Loucy (cell line): ENCODE measurements at regions not wholly inside any gene's neighbourhood (a gene's known extent, or its start where the extent isn't known, plus 50 kb on each side); places are given as distances from the start of the nearest gene placed in this dataset.

Source experiments
- H2AFZ ChIP-seq: fragments of 200-600 bp; sonication (generic); 2 replicates; pipeline ENCODE4 v1.6.0; 2016; ENCODE audit warnings: antibody characterized with exemption, mild to moderate bottlenecking, low read length, moderate library complexity
- H3F3A ChIP-seq: fragments of 200-600 bp; 2 replicates; pipeline ENCODE4 v1.6.0; 2016; ENCODE audit warnings: antibody characterized with exemption, low read depth, mild to moderate bottlenecking
- H3K27me3 ChIP-seq: fragments of 200-600 bp; sonication (generic); 2 replicates; pipeline ENCODE4 v1.6.1; 2014; ENCODE audit warnings: low read length, mild to moderate bottlenecking; ENCODE audit not compliant: insufficient read depth, poor library complexity, severe bottlenecking
- H3K36me3 ChIP-seq: fragments of 200-600 bp; sonication (generic); 2 replicates; pipeline ENCODE4 v1.6.1; 2016; ENCODE audit warnings: low read length; ENCODE audit not compliant: insufficient read depth
- H3K4me1 ChIP-seq: fragments of 200-600 bp; sonication (generic); 2 replicates; pipeline ENCODE4 v1.5.1; 2014; ENCODE audit warnings: low read length, mild to moderate bottlenecking; ENCODE audit not compliant: insufficient read depth, poor library complexity, severe bottlenecking
- H3K4me2 ChIP-seq: fragments of 200-600 bp; sonication (generic); 2 replicates; pipeline ENCODE4 v1.6.0; 2014; ENCODE audit warnings: antibody characterized with exemption, low read length, low read depth, mild to moderate bottlenecking; ENCODE audit not compliant: poor library complexity, severe bottlenecking
- H3K4me3 ChIP-seq: fragments of 200-600 bp; sonication (generic); 2 replicates; pipeline ENCODE4 v1.5.1; 2014; ENCODE audit warnings: low read length, mild to moderate bottlenecking, mixed read lengths; ENCODE audit not compliant: poor library complexity, severe bottlenecking
- H3K79me2 ChIP-seq: fragments of 200-600 bp; sonication (generic); 2 replicates; pipeline ENCODE4 v1.6.1; 2014; ENCODE audit warnings: low read length; ENCODE audit not compliant: insufficient read depth
- H3K9ac ChIP-seq: fragments of 200-600 bp; sonication (generic); 2 replicates; pipeline ENCODE4 v1.6.0; 2014; ENCODE audit warnings: mild to moderate bottlenecking, low read depth, low read length, moderate library complexity; ENCODE audit not compliant: poor library complexity, severe bottlenecking
- H3K9me2 ChIP-seq: fragments of 200-600 bp; sonication (generic); replicated peaks from 2 replicates; pipeline ENCODE4 v1.6.1; 2016; ENCODE audit warnings: low read depth, low read length, mixed read lengths
- H3K9me3 ChIP-seq: fragments of 200-600 bp; sonication (generic); 2 replicates; pipeline ENCODE4 v1.6.1; 2014; ENCODE audit warnings: mild to moderate bottlenecking, antibody characterized with exemption, low read length, low read depth; ENCODE audit not compliant: insufficient read depth
- H4K20me1 ChIP-seq: fragments of 200-600 bp; sonication (generic); 2 replicates; pipeline ENCODE4 v1.6.0; 2014; ENCODE audit warnings: antibody characterized with exemption, low read length, mild to moderate bottlenecking; ENCODE audit not compliant: insufficient read depth, poor library complexity, severe bottlenecking
- EZH2phosphoT487 ChIP-seq: fragments of 200-600 bp; IDR thresholded peaks from 2 replicates; pipeline ENCODE4 v1.6.1; 2018; ENCODE audit warnings: antibody characterized with exemption, mild to moderate bottlenecking, moderate library complexity, borderline replicate concordance
- TF ChIP-seq, protein P1 (sequence below): fragments of 200-600 bp; sonication (generic); conservative IDR thresholded peaks from 2 replicates; pipeline ENCODE4 v1.5.1; 2014; ENCODE audit warnings: mild to moderate bottlenecking, antibody characterized with exemption, low read length

DNA sequence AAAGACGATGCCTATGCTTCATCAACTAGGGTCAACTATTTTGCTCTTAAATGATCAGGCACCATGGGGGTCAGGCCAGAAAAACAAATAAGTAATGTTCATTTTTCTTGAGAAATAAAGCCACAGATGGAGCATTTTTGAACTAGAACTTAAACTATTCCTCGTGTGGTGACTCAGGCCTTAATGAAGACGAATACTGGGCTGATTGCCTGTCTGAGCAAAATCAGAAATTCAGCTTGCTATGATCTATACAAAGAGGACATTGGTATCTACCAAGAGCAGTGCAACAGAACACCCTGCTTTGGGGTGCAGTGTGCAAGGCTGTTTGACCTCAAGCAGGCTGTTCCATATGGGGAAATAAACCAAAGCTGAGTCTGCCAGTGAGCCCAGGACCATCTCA lies 176.0 kb downstream of the NRP2 start:
- no peaks in the 10 kb centered on the region for H4K20me1 ChIP-seq
- H3K9ac ChIP-seq, result no peak overlapping the region
- no peaks in the 10 kb centered on the region for H3K4me1 ChIP-seq
- no peak overlapping the region for H3K4me3 ChIP-seq
- no peak overlapping the region for H3K4me2 ChIP-seq
- H3F3A ChIP-seq, result no peaks in the 10 kb centered on the region
- H3K27me3 ChIP-seq, result peaks cover 6% of the 10 kb centered on the region
- TF ChIP-seq, protein P1, sequence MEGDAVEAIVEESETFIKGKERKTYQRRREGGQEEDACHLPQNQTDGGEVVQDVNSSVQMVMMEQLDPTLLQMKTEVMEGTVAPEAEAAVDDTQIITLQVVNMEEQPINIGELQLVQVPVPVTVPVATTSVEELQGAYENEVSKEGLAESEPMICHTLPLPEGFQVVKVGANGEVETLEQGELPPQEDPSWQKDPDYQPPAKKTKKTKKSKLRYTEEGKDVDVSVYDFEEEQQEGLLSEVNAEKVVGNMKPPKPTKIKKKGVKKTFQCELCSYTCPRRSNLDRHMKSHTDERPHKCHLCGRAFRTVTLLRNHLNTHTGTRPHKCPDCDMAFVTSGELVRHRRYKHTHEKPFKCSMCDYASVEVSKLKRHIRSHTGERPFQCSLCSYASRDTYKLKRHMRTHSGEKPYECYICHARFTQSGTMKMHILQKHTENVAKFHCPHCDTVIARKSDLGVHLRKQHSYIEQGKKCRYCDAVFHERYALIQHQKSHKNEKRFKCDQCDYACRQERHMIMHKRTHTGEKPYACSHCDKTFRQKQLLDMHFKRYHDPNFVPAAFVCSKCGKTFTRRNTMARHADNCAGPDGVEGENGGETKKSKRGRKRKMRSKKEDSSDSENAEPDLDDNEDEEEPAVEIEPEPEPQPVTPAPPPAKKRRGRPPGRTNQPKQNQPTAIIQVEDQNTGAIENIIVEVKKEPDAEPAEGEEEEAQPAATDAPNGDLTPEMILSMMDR, result no peak
- TF ChIP-seq EZH2phosphoT487, result no peak
- no peak overlapping the region for H2AFZ ChIP-seq
- H3K36me3 ChIP-seq, result no peaks in the 10 kb centered on the region
- no peaks in the 10 kb centered on the region for H3K9me3 ChIP-seq
- no peaks in the 10 kb centered on the region for H3K9me2 ChIP-seq
- no peaks in the 10 kb centered on the region for H3K79me2 ChIP-seq

GRCh38 chr2:205857520-205858237 lies 175.4 kb downstream of the NRP2 start:
- Histone ChIP-seq H2AFZ (no peak overlapping the region), H3K9me3 (no peaks in the 10 kb centered on the region), H3K4me3 (no peak overlapping the region), H4K20me1 (no peaks in the 10 kb centered on the region), H3K36me3 (no peaks in the 10 kb centered on the region), H3K9ac (no peak overlapping the region), H3K4me2 (no peak overlapping the region), H3K79me2 (no peaks in the 10 kb centered on the region), H3F3A (no peaks in the 10 kb centered on the region), H3K4me1 (no peaks in the 10 kb centered on the region), H3K27me3 (peaks cover 6% of the 10 kb centered on the region), H3K9me2 (no peaks in the 10 kb centered on the region)
- TF ChIP-seq EZH2phosphoT487, result no peak
- TF ChIP-seq, protein P1, result no peak

DNA sequence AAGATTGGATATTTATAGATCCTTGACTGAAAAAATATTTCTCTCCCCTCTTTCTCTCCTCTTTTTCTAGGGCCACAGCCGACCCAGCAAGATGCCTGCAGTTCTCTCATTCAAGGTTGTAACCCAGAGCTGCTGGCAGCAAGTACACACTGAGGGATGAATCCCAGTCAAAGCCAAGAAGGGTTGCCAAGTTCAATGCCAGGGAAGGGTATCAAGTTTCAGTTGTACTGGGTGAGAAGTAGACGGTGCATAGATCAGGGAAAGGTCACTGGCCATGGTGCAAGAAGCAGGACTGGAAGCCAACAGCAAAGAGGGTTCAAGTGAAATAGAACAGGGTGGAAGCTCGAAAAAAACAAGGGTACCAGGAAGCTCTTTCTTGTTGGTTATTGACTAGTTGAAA lies 170.2 kb downstream of the NRP2 start:
- no peaks in the 10 kb centered on the region for H3F3A ChIP-seq
- no peaks in the 10 kb centered on the region for H4K20me1 ChIP-seq
- no peaks in the 10 kb centered on the region for H3K9me2 ChIP-seq
- H3K4me1 ChIP-seq, result no peaks in the 10 kb centered on the region
- H3K4me3 ChIP-seq, result no peak overlapping the region
- H3K27me3 ChIP-seq, result peaks cover 6% of the 10 kb centered on the region
- H2AFZ ChIP-seq, result no peak overlapping the region
- H3K36me3 ChIP-seq, result no peaks in the 10 kb centered on the region
- H3K79me2 ChIP-seq, result no peaks in the 10 kb centered on the region
- no peak overlapping the region for H3K4me2 ChIP-seq
- H3K9ac ChIP-seq, result no peak overlapping the region
- TF ChIP-seq, protein P1, result no peak
- no peak for TF ChIP-seq EZH2phosphoT487
- H3K9me3 ChIP-seq, result no peaks in the 10 kb centered on the region
